ENCODE measurements at regions not wholly inside any gene's neighbourhood (a gene's known extent, or its start where the extent isn't known, plus 50 kb on each side); places are given as distances from the start of the nearest gene placed in this dataset.

DNA sequence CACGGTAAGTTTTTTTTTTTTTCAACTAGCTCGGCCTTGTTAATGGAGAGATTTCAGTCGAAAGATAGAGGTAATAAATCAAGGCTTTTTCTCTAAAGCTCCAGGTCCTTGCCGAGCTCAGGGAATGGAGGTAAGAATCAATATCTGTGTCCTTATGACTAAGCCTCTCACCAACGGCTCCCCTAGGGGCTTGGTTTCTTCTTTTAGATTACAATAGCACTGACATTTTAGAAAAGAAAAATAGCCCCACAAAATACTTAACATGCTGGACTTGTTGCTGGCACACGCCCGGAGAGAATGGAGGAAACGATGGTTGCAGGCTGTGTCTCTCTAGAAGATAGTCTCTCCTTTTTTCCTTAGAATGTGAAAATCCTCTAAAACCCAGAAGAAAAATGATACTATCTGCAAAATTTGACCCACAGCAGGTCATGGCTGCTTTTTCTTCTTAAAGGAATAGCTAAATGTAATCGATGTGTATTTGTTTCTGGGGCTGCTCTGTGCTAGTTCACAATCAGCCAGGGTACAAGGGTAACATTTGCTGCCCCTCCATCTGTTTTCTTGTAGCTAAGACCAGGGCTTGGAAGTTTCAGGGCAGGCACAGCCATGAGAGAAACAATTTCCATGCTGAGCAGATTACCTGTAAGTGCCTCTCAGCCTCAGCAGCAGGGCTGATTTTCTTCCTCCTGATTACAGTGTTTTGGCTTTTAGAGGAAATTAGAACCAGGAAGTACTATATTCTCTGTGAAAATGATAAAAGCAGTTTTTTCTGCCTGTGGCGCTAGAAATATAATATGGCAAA is 86.2 kb upstream of the GNG12 start:
- H3K9me3 Mint-ChIP-seq, result no peaks in the 10 kb centered on the region
- no peaks in the 10 kb centered on the region for H3K27me3 Mint-ChIP-seq (ENCODE audit: insufficient read depth)
- no peaks in the 10 kb centered on the region for H3K4me1 Mint-ChIP-seq (ENCODE audit: low read depth)

DNA sequence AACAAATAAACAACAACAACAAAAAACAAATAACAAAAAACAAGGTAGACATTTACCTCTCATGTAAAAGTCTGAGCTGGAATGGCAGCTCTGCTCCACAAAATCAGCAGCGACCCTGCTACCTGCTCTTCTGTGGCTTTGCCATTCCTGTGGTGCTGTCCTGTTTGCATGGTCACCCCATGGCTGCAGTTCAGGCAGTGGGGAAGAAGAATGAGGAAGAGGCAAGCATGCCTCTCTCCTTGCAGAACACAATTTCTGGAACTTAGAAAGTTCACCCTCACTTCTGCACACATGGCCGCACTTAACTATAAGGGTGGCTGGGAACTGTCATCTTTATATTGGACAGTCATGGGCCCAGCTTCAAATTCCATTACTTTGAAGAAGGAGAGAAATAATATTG is 84.8 kb upstream of the GNG12 start:
- Mint-ChIP-seq H3K27me3 (ENCODE audit: insufficient read depth) (no peaks in the 10 kb centered on the region), H3K4me1 (ENCODE audit: low read depth) (no peaks in the 10 kb centered on the region), H3K36me3 (ENCODE audit: low read depth) (no peaks in the 10 kb centered on the region), H3K27ac (no peak overlapping the region), H3K9me3 (no peaks in the 10 kb centered on the region), H3K4me3 (no peak overlapping the region)
- TF ChIP-seq, protein P1, sequence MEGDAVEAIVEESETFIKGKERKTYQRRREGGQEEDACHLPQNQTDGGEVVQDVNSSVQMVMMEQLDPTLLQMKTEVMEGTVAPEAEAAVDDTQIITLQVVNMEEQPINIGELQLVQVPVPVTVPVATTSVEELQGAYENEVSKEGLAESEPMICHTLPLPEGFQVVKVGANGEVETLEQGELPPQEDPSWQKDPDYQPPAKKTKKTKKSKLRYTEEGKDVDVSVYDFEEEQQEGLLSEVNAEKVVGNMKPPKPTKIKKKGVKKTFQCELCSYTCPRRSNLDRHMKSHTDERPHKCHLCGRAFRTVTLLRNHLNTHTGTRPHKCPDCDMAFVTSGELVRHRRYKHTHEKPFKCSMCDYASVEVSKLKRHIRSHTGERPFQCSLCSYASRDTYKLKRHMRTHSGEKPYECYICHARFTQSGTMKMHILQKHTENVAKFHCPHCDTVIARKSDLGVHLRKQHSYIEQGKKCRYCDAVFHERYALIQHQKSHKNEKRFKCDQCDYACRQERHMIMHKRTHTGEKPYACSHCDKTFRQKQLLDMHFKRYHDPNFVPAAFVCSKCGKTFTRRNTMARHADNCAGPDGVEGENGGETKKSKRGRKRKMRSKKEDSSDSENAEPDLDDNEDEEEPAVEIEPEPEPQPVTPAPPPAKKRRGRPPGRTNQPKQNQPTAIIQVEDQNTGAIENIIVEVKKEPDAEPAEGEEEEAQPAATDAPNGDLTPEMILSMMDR (IDR thresholded peaks at IDR 0.05), result no peak
- no peak for DNase-seq

More for the DNA sequence above, 86.2 kb upstream of the GNG12 start:
- DNase-seq, result no peak
- TF ChIP-seq, protein P1 (IDR thresholded peaks at IDR 0.05), result no peak
- Mint-ChIP-seq H3K36me3 (ENCODE audit: low read depth) (no peaks in the 10 kb centered on the region), H3K27ac (no peak overlapping the region), H3K4me3 (no peak overlapping the region)

DNA sequence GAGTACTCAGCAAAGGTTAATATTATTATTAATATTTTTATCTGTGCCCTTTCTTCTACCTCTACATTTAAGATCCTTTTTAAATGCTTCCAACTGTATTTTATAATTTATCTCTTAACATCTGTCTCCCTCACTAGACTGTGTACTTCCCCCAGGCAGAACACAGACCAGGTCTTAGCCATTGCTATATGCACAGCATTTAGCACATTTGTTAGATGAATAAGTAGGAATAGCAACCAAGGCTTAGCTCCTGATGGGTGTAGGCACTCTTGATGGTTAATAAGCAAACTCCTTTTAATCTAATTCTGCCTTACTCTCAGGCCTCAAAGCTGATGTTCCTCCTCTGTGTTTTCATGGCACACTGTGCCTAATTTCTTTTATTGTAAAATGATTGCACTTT is 83.7 kb upstream of the GNG12 start:
- Mint-ChIP-seq H3K36me3 (ENCODE audit: low read depth) (no peaks in the 10 kb centered on the region), H3K27ac (no peak overlapping the region), H3K4me1 (ENCODE audit: low read depth) (no peaks in the 10 kb centered on the region), H3K27me3 (ENCODE audit: insufficient read depth) (no peaks in the 10 kb centered on the region), H3K9me3 (no peaks in the 10 kb centered on the region), H3K4me3 (no peak overlapping the region)
- TF ChIP-seq, protein P1 (IDR thresholded peaks at IDR 0.05), result no peak
- no peak for DNase-seq

DNA sequence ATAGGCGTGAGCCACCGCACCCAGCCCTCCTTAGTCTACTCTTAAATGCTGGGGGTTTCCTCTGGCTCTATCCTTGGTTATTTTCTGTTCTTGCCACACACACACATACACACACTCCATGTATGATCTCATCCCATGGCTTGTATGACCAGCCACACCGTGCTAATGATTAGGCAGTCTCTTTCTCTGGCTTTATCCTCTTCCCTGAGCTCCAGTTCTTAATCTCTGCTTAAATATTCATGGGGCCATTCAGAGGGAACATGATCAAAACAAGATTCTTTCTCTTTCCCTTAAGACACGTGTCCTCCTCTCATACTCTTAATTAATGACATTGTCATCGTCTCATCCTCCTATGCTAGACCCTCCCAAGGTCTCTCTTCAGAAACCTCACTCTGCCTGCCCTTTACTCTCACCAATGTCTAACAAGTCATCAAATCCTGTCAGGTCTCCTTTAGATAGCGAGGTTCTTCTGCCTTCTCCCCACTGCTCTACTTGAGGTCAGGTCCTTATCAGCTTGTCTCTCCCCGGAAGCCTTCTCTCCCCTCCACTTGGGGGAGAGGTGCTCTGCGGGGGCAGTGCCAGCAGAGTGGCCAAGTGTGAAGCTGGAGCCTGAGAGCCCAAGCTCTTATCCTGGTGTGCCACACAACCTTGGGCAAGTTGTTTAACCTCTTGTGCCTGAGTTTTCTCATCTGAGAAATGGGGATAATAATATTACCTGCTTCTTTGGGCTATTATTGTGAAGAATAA is 83.0 kb upstream of the GNG12 start:
- Mint-ChIP-seq H3K36me3 (ENCODE audit: low read depth) (no peaks in the 10 kb centered on the region), H3K4me1 (ENCODE audit: low read depth) (no peaks in the 10 kb centered on the region), H3K27ac (no peak overlapping the region), H3K27me3 (ENCODE audit: insufficient read depth) (no peaks in the 10 kb centered on the region), H3K4me3 (no peak overlapping the region), H3K9me3 (no peaks in the 10 kb centered on the region)
- no peak for DNase-seq
- TF ChIP-seq, protein P1 (IDR thresholded peaks at IDR 0.05), result no peak

DNA sequence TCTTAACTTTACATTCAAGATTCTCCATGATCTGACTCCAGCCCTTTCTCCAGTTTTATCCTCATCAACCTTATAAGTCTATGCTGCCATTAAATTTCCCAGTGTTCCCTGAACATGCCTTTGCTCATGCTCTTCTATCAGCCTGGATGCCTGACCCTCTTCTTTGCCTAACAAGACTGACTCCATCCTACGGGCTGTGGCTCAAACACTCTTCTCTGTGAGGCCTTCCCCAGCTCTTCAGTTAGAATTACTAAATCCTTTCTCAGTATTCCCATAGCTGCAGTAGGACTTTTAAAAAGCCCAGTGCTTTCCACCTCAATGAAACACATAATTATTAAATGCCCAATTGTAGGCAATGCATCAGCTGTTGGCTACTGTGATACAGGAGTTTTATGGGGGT is 76.5 kb upstream of the GNG12 start:
- H3K4me1 Mint-ChIP-seq (ENCODE audit: low read depth), result peaks cover 36% of the 10 kb centered on the region
- no peak overlapping the region for H3K4me3 Mint-ChIP-seq
- TF ChIP-seq, protein P1 (IDR thresholded peaks at IDR 0.05), result no peak
- H3K27me3 Mint-ChIP-seq (ENCODE audit: insufficient read depth), result no peaks in the 10 kb centered on the region
- no peaks in the 10 kb centered on the region; the same call in 1 of the 2 replicates for H3K9me3 Mint-ChIP-seq
- DNase-seq, result no peak
- no peaks in the 10 kb centered on the region; the same call in 1 of the 2 replicates for H3K36me3 Mint-ChIP-seq (ENCODE audit: low read depth)
- no peak overlapping the region for H3K27ac Mint-ChIP-seq
